ENCODE measurements at regions not wholly inside any gene's neighbourhood (a gene's known extent, or its start where the extent isn't known, plus 50 kb on each side); places are given as distances from the start of the nearest gene placed in this dataset.

- Histone ChIP-seq H3K27me3 (ENCODE audit: control insufficient read depth, insufficient read depth, low read length) (no peaks in the 10 kb centered on the region), H3K36me3 (ENCODE audit: control insufficient read depth, insufficient read depth, low read length) (no peaks in the 10 kb centered on the region), H2AFZ (no peak overlapping the region), H3K79me2 (no peaks in the 10 kb centered on the region), H3K4me1 (no peaks in the 10 kb centered on the region), H3K9ac (no peak overlapping the region), H3K27ac (no peak overlapping the region), H3K4me2 (ENCODE audit: low read length) (no peak overlapping the region), H3K4me3 (ENCODE audit: low read depth, low read length) (no peak overlapping the region), H3K9me3 (ENCODE audit: control insufficient read depth, low read length) (no peaks in the 10 kb centered on the region)
- TF ChIP-seq, protein P1, sequence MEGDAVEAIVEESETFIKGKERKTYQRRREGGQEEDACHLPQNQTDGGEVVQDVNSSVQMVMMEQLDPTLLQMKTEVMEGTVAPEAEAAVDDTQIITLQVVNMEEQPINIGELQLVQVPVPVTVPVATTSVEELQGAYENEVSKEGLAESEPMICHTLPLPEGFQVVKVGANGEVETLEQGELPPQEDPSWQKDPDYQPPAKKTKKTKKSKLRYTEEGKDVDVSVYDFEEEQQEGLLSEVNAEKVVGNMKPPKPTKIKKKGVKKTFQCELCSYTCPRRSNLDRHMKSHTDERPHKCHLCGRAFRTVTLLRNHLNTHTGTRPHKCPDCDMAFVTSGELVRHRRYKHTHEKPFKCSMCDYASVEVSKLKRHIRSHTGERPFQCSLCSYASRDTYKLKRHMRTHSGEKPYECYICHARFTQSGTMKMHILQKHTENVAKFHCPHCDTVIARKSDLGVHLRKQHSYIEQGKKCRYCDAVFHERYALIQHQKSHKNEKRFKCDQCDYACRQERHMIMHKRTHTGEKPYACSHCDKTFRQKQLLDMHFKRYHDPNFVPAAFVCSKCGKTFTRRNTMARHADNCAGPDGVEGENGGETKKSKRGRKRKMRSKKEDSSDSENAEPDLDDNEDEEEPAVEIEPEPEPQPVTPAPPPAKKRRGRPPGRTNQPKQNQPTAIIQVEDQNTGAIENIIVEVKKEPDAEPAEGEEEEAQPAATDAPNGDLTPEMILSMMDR (IDR thresholded peaks at IDR 0.05), result no peak
Observed at GRCh38 chr6:66362888-66363287, 655.9 kb upstream of the EYS start.

DNA sequence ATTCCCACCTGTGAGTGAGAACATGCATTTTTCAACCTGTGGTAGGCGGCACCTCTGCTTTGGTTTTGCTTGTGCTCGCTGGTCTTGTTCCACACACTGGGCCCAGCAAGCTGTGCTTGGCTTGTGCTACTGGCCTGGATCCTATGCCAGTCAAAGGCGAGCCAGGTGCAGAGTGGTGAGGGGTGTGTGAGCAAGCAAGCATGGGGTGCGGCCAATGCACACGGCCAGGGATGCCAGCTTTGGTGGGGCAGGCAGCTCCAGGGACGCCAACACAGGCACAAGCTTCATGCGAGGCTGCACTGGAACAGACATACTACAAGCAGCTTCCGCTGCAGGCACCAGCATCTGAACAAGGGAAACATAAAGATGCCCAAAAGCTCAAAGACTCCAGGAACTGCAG lies 654.9 kb upstream of the EYS start:
- TF ChIP-seq, protein P1 (IDR thresholded peaks at IDR 0.05), result no peak
- no peaks in the 10 kb centered on the region for H3K9me3 ChIP-seq (ENCODE audit: control insufficient read depth, low read length)
- H3K79me2 ChIP-seq, result no peaks in the 10 kb centered on the region
- no peaks in the 10 kb centered on the region for H3K36me3 ChIP-seq (ENCODE audit: control insufficient read depth, insufficient read depth, low read length)
- H3K4me2 ChIP-seq (ENCODE audit: low read length), result no peak overlapping the region
- no peak overlapping the region for H3K9ac ChIP-seq
- no peaks in the 10 kb centered on the region for H3K27me3 ChIP-seq (ENCODE audit: control insufficient read depth, insufficient read depth, low read length)
- no peak overlapping the region for H2AFZ ChIP-seq
- H3K27ac ChIP-seq, result no peak overlapping the region
- H3K4me3 ChIP-seq (ENCODE audit: low read depth, low read length), result no peak overlapping the region
- no peaks in the 10 kb centered on the region for H3K4me1 ChIP-seq

GRCh38 chr6:66357781-66358180 lies 650.8 kb upstream of the EYS start:
- no peaks in the 10 kb centered on the region for H3K27me3 ChIP-seq (ENCODE audit: control insufficient read depth, insufficient read depth, low read length)
- H3K4me2 ChIP-seq (ENCODE audit: low read length), result no peak overlapping the region
- H3K36me3 ChIP-seq (ENCODE audit: control insufficient read depth, insufficient read depth, low read length), result no peaks in the 10 kb centered on the region
- no peak overlapping the region for H3K4me3 ChIP-seq (ENCODE audit: low read depth, low read length)
- H3K27ac ChIP-seq, result no peak overlapping the region
- no peaks in the 10 kb centered on the region for H3K9me3 ChIP-seq (ENCODE audit: control insufficient read depth, low read length)
- TF ChIP-seq, protein P1 (IDR thresholded peaks at IDR 0.05), result no peak
- no peaks in the 10 kb centered on the region for H3K79me2 ChIP-seq
- H2AFZ ChIP-seq, result no peak overlapping the region
- no peak overlapping the region for H3K9ac ChIP-seq
- H3K4me1 ChIP-seq, result no peaks in the 10 kb centered on the region

DNA sequence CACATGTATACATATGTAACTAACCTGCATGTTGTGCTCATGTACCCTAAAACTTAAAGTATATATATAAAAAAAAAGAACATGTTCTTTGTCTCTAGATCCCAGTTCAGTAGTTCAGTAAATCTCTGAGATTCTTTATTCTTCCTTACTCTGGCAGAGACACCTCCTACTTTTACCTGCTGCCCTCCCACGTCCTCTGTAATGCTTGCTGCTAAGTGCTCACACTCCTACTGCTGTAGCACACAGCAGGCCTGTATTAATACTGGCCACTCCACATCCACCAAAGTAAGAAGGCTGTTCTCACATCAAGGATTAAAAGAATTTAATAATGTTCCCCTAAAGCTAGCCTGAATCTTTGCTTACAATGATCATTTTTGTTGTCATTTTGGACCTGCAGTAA lies 648.4 kb upstream of the EYS start:
- Histone ChIP-seq H3K4me1 (no peaks in the 10 kb centered on the region), H3K4me2 (ENCODE audit: low read length) (no peak overlapping the region), H3K27ac (no peak overlapping the region), H3K9ac (no peak overlapping the region), H3K9me3 (ENCODE audit: control insufficient read depth, low read length) (no peaks in the 10 kb centered on the region), H2AFZ (no peak overlapping the region), H3K36me3 (ENCODE audit: control insufficient read depth, insufficient read depth, low read length) (no peaks in the 10 kb centered on the region), H3K4me3 (ENCODE audit: low read depth, low read length) (no peak overlapping the region), H3K79me2 (no peaks in the 10 kb centered on the region), H3K27me3 (ENCODE audit: control insufficient read depth, insufficient read depth, low read length) (no peaks in the 10 kb centered on the region)
- TF ChIP-seq, protein P1 (IDR thresholded peaks at IDR 0.05), result no peak

- no peaks in the 10 kb centered on the region for H3K79me2 ChIP-seq
- TF ChIP-seq, protein P1 (IDR thresholded peaks at IDR 0.05), result no peak
- no peaks in the 10 kb centered on the region for H3K4me1 ChIP-seq
- H3K27ac ChIP-seq, result no peak overlapping the region
- H3K27me3 ChIP-seq (ENCODE audit: control insufficient read depth, insufficient read depth, low read length), result no peaks in the 10 kb centered on the region
- no peaks in the 10 kb centered on the region for H3K9me3 ChIP-seq (ENCODE audit: control insufficient read depth, low read length)
- H3K4me2 ChIP-seq (ENCODE audit: low read length), result no peak overlapping the region
- no peak overlapping the region for H3K9ac ChIP-seq
- H2AFZ ChIP-seq, result no peak overlapping the region
- H3K4me3 ChIP-seq (ENCODE audit: low read depth, low read length), result no peak overlapping the region
- H3K36me3 ChIP-seq (ENCODE audit: control insufficient read depth, insufficient read depth, low read length), result no peaks in the 10 kb centered on the region
Observed at GRCh38 chr6:66344796-66345195, 637.8 kb upstream of the EYS start.
